Bronchial epithelial cell (primary cell): ENCODE measurements at regions not wholly inside any gene's neighbourhood (a gene's known extent, or its start where the extent isn't known, plus 50 kb on each side); places are given as distances from the start of the nearest gene placed in this dataset.

Experiments
- DNase-seq: peaks from one replicate; pipeline ENCODE4 v3.0.0-alpha.2; 2010; ENCODE audit warnings: low read depth
- FAIRE-seq: peaks from 2 replicates; lab custom pipeline; 2011; peaks lifted over from hg19 to GRCh38; lab: Jason Lieb, UNC
- H3K27me3 ChIP-seq: 2 replicates; pipeline ENCODE4 v1.5.1; 2011; ENCODE audit warnings: low read length; ENCODE audit not compliant: control insufficient read depth, insufficient read depth
- H3K36me3 ChIP-seq: 2 replicates; pipeline ENCODE4 v1.5.1; 2011; ENCODE audit warnings: low read length; ENCODE audit not compliant: control insufficient read depth, insufficient read depth
- H3K4me3 ChIP-seq: 2 replicates; pipeline ENCODE4 v1.5.1; 2011; ENCODE audit warnings: mild to moderate bottlenecking, low read depth, low read length, control low read depth
- CTCF ChIP-seq: IDR thresholded peaks from 2 replicates; pipeline ENCODE4 v1.5.1; 2011; ENCODE audit warnings: mild to moderate bottlenecking, moderate library complexity, low read length, control low read depth, inconsistent platforms; ENCODE audit not compliant: insufficient read depth, severe bottlenecking

- H3K36me3 ChIP-seq = no peaks in the 10 kb centered on the region
- FAIRE-seq = peak; percentile 47
- no peaks in the 10 kb centered on the region for H3K27me3 ChIP-seq
- DNase-seq = no peak
- no peak for TF ChIP-seq CTCF
- H3K4me3 ChIP-seq = no peak overlapping the region
Measured at GRCh38 chr22:34866081-34866480, 199.9 kb upstream of the ISX start.

GRCh38 chr22:34866495-34867131 lies 199.3 kb upstream of the ISX start:
- no peak for FAIRE-seq

GRCh38 chr22:34877506-34877905 lies 188.5 kb upstream of the ISX start:
- no peak for TF ChIP-seq CTCF
- no peak for FAIRE-seq
- Histone ChIP-seq H3K27me3 (no peaks in the 10 kb centered on the region), H3K4me3 (no peak overlapping the region), H3K36me3 (no peaks in the 10 kb centered on the region)
- no peak for DNase-seq

More at GRCh38 chr22:34866495-34867131, 199.3 kb upstream of the ISX start:
- no peak for TF ChIP-seq CTCF
- Histone ChIP-seq H3K36me3 (no peaks in the 10 kb centered on the region), H3K27me3 (no peaks in the 10 kb centered on the region), H3K4me3 (no peak overlapping the region)
- DNase-seq = peak; percentile 27

- no peak for FAIRE-seq
- Histone ChIP-seq H3K4me3 (no peak overlapping the region), H3K27me3 (no peaks in the 10 kb centered on the region), H3K36me3 (no peaks in the 10 kb centered on the region)
- TF ChIP-seq CTCF = no peak
- DNase-seq = no peak
Measured at GRCh38 chr22:34878171-34878570, 187.8 kb upstream of the ISX start.

- no peaks in the 10 kb centered on the region for H3K27me3 ChIP-seq
- FAIRE-seq (no peak), DNase-seq (no peak)
- H3K36me3 ChIP-seq = no peaks in the 10 kb centered on the region
- H3K4me3 ChIP-seq = no peak overlapping the region
- TF ChIP-seq CTCF = no peak
Measured at GRCh38 chr22:34879001-34879400, 187.0 kb upstream of the ISX start.

GRCh38 chr22:34880662-34881061 lies 185.3 kb upstream of the ISX start:
- no peak for DNase-seq

More at GRCh38 chr22:34880662-34881061, 185.3 kb upstream of the ISX start:
- TF ChIP-seq CTCF = no peak
- no peak for FAIRE-seq
- no peaks in the 10 kb centered on the region for H3K27me3 ChIP-seq
- H3K4me3 ChIP-seq = no peak overlapping the region
- H3K36me3 ChIP-seq = no peaks in the 10 kb centered on the region
